ENCODE measurements at regions not wholly inside any gene's neighbourhood (a gene's known extent, or its start where the extent isn't known, plus 50 kb on each side); places are given as distances from the start of the nearest gene placed in this dataset.

DNA sequence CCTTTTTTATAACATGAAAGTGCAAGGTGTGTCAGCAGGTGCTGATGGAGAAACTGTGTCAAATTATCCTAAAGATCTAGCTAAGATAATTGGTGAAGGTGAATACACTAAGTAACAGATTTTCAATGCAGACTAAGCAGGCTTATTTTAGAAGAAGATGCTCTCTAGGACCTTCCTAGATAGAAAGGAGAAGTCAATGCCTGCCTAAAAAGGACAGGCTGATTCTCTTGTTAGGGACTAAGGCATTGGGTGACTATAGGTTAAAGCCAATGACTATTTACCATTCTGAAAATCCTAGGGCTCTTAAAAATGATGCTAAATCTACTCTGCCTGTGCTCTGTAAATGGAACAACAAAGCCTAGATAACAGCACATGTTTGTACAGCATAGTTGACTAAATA is 1682.4 kb downstream of the MAT2B start:
- TF ChIP-seq, protein P1, sequence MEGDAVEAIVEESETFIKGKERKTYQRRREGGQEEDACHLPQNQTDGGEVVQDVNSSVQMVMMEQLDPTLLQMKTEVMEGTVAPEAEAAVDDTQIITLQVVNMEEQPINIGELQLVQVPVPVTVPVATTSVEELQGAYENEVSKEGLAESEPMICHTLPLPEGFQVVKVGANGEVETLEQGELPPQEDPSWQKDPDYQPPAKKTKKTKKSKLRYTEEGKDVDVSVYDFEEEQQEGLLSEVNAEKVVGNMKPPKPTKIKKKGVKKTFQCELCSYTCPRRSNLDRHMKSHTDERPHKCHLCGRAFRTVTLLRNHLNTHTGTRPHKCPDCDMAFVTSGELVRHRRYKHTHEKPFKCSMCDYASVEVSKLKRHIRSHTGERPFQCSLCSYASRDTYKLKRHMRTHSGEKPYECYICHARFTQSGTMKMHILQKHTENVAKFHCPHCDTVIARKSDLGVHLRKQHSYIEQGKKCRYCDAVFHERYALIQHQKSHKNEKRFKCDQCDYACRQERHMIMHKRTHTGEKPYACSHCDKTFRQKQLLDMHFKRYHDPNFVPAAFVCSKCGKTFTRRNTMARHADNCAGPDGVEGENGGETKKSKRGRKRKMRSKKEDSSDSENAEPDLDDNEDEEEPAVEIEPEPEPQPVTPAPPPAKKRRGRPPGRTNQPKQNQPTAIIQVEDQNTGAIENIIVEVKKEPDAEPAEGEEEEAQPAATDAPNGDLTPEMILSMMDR (IDR thresholded peaks at IDR 0.05) = no peak
- TF ChIP-seq ZFX (IDR thresholded peaks at IDR 0.05; ENCODE audit: borderline replicate concordance) = no peak
